ENCODE measurements at regions not wholly inside any gene's neighbourhood (a gene's known extent, or its start where the extent isn't known, plus 50 kb on each side); places are given as distances from the start of the nearest gene placed in this dataset.

DNA sequence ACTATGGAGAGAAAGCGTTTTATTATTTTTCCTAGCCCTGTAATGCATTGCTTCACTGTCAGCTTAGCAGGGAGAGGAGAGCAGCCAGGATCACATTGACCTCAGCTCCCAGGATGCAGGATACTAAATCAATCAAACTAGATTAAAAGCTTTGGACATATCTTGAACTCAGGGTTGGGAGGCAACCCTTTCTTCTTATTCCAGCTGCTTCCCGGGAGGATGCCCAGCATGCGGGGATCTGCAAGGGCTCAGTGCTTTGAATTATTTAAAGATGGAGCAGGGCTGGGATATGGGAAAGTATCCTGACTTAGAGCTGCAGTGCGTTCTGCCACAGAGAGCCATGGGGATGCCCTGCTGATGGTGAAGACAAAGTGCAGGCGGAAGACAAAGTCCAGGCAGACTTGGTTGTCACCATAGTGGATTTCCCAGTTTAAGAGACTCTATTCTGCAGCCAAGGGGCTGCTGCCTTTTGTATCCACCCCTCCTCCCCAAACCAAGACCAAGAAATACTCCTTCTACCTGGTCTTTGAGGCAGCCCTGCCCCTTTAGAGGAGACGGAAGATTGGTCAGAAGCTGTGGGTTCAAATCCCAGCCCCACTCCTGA is 1035.0 kb downstream of the TBC1D22A start:
- no peak for DNase-seq (ENCODE audit: low read depth in 2 of 2, low spot score in 1 of 2)

DNA sequence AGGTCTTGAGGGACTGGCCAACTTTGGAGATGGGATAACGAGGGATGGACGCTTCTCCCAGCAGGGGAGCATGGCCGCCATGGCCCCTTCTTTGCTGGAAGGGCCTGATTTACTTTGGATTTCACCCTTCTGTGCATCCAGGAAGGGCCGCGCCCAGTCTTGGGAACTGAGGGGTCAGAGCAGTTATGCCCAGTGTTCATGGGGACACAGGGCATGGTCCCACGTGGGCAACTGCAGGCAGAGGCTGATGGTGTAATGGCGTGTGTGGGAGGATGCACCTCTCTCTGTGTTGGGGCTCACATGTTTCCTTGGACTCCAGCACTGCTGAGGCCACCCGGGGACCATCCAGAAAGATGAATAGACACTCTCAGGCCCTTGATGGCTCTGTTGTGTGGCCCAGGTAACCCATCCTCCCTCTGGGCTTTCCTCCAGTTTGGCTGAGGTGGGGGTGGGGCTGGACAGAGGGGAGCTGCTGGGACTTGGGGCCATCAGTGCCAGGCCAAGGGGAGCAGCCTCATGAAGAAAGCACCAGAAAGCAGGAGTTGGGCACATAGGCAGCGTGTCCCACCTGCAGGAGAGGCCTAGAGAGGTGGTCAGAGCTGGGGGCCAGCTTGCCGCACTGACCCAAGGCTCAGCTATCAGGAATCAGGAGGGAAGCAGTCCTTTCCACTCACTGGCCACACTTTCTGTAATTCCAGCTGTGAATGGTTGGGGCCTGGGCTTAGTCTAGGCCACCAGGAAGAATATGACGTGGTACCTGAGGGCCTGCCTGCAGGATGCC is 1033.9 kb downstream of the TBC1D22A start:
- no peak for DNase-seq (ENCODE audit: low read depth in 2 of 2, low spot score in 1 of 2)

DNA sequence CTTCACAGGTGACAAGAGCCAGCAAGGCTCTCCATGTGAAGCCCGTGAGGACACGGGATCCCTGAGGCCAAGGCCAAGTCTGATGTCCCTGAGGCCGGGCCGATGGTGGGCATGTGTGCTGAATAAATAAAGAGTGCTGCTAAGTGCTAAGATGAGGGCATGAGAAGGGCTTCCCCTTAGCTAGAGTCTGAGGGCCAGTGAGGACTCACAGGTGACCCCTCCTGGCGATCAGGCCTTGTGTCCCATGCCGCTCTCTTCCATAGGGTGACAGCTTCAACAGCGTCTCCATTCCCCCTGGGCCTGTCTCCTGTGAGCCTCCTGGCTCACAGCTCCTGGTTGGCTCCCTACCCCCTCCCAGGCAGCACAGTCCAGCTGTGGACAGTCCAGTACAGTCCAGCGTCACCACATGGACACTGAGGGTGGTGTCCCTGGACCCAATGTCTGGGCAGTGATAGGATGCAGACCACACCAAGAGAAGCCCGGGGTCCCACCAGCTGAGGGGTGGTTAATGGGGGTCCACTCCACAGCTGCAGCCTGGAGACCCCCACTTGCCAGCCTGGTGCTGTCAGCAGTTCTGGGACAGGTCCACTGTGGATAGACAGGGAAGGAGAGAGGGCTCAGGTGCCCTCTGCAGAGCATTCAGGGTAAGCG is 1033.2 kb downstream of the TBC1D22A start:
- no peak for DNase-seq (ENCODE audit: low read depth in 2 of 2, low spot score in 1 of 2)

DNA sequence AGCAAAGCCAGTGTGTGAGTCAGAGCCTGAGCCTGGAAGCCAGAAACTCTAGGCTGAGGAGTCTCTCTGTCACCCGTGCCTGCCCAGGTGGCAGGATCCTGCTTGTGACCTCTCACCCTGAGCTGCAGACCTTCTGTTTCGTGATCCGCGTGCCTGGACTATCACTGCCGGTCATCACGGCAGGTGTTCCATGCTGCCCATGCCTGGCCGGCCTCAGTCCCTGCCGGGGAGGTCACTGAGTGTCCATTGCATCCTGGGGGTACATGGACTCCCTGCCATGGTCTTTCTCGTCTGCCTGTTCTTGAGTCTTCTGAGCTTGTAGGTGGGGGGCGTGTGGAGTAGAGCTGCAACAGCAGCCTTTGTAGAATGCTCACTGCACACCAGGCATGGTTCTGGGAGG is 1032.4 kb downstream of the TBC1D22A start:
- no peak for DNase-seq (ENCODE audit: low read depth in 2 of 2, low spot score in 1 of 2)

DNA sequence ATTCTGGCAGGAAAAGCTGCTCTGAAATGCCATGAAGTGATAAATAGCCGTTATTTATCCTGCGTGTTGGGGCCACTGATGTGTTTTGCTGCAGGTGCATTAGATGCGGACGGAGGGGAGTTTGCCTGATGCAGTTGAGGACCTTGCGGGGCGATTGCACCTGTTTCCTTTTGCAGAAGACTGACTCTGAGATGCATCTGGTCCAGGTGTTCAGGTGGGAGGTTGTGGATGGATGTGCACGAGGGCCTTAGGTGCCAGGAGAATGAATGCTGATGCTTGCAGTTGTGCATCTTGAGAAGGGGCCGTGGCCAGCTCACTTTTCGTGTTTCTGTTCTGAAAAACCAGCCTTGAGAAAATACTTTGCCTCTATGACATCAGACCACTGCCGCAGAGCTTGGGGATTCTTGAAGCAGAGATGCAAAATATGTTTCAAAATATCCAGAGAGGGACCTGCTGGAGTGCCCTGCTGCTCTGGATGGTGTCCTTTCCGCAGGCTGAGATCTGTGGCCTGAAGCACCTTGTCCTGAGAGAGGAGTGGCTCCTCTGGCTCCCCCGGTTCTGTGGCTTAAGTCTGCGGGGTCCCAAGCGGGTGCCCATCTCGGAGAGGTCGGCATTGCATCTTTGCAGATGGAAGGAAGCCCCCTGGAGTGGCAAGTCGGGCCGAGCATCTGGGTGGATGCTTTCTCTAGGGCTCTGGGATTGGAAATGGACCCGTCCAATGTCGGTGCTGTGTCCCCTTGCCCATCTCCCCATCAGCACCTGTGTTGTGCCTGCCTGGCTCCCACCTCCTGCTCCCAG is 1031.1 kb downstream of the TBC1D22A start:
- no peak for DNase-seq (ENCODE audit: low read depth in 2 of 2, low spot score in 1 of 2)

DNA sequence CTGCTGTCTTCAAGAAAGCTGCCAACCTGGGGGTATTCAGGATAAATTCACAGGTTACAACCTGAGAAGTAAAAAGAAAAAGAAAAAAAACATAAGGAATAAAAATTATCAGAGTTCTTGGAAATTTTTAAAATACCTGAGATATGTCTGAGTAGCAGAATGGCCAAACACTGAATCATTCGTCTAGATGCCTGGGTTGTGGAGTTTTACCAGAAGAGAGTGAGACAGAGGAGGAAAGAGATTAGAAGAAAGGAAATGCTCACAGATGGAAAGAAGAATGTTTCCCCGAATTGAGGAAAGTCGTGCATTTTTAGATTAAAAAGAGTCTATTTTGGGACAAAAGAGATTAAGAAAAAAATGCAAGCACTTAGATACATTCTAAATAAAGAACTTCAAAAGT is 1026.7 kb downstream of the TBC1D22A start:
- no peak for DNase-seq (ENCODE audit: low read depth in 2 of 2, low spot score in 1 of 2)

DNA sequence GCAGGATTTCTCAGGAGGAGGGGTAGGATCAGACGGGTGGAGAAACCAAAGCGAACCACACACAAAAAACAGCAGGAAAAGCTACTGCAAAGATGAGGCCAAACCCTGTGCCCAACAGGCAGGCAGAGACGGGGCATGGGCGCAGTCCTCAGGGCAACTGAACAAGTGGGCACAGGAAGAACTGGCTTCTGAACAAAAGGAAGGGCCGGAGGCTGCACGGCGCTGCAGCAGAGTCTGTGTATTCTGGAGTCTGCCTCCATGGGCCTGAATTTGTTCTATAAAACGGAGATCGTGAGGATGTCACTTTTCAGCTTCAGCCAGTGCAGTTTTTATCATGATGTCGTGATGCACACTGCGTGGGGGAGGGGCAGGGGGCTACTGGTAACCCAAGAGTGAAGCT is 1026.0 kb downstream of the TBC1D22A start:
- no peak for DNase-seq (ENCODE audit: low read depth in 2 of 2, low spot score in 1 of 2)

DNA sequence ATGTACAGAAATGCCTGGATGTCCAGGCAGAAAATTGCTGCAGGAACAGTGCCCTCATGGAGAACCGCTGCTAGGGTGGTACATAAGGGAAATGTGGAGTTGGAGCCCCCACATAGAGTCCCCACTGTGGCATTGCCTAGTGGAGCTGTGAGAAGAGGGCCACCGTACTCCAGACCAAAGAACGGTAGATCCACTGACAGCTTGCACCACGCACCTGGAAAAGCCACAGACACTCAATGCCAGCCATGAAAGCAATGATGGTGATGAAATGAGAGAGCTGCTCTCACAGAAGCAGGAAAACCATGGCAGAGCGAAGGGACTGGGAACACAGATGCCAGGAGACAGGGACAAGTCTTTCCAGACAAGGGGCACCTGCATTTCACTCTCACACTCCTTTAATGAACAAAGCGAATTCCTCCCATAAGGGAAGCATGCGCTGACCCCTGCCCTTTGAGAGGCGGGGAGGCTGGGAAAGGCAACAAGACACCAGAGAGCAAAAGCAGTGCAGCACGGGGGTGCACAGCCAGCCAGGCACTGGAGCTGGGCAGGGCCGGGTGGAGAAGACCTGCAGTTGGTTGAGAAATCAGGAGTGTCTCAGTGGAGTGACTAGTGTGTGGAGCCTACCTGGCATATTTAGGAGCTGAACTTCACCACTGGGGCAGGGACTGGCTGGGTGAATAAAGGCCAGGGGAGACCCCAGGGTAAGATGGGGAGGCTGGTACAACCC is 1025.2 kb downstream of the TBC1D22A start:
- DNase-seq (ENCODE audit: low read depth in 2 of 2, low spot score in 1 of 2): no peak

DNA sequence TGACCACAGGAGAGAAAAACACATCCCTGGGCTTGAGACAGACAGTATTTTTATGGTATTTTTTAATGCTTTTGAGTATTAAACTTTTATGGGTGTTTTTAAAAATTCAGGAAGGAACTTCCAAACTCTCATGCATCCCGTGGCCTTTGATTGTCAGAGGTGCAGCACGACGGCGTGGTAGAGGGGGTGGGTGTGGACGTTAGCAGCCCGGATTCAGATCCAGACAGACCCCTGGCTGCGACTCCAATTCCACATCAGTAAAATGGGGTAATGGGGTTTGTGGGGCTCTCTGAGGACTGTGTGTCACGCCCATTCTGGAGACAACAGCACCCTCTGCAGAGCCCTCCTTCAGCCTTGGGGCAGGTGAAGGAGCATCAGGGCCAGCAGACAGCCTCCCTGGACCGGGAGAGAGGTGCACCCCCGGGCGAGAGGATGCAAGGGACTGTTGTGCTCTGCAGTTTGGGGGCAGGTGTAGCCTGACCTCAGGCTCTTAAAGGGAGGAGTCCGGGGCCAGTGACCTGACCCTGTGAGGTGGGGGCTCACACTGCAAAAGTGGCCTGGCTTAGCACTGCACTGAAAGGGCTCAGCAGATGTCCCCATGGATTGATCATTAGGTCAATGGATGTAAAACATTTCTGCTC is 1024.3 kb downstream of the TBC1D22A start:
- DNase-seq (ENCODE audit: low read depth in 2 of 2, low spot score in 1 of 2): no peak

DNA sequence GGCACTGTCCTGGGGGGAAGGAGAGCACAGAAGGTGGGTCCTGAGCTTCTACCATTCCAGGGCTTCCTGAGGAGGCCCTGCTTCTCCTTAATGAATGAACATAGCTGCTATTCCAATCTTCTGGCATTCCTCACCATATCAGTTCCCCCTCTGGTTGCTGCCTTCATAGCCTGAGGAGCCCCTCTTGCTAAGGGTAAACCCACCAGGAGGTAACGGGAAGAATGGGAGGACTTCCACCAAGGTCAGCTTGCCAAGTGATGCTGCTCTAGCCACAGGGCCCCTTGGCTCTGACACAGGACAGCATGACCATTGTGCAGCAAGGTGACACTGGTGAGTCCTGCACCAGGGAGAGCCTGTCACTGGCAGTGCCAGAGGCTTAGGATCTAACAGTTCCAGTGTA is 1022.5 kb downstream of the TBC1D22A start:
- DNase-seq (ENCODE audit: low read depth in 2 of 2, low spot score in 1 of 2): no peak

DNA sequence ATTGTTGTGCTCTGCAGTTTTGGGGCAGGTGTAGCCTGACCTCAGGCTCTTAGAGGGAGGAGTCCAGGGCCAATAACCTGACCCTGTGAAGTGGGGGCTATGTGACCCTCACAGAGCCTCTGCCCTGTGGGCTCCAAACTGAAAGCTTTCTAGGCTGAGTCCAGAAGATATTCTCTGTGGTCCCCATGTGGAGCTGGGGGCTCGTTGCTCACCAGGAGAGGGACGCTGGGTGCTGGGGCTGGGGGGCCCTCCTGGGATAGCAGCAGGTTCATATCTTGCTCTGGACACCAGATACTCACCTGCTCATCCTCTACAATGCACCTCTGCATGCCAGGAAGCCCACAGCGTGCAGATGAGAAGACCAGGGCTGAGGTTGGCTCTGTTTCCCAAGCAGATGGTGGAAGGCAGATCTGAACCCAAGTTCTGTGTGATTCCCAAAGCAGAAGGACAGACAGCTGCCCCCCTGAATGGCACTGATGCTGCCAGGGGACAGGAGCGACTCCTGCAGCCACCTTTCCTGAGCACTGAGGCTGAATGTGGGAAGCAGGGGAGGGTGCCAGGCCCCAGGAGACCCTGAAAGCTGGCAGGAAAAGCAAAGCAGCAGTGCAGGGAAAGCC is 1022.0 kb downstream of the TBC1D22A start:
- no peak for DNase-seq (ENCODE audit: low read depth in 2 of 2, low spot score in 1 of 2)

DNA sequence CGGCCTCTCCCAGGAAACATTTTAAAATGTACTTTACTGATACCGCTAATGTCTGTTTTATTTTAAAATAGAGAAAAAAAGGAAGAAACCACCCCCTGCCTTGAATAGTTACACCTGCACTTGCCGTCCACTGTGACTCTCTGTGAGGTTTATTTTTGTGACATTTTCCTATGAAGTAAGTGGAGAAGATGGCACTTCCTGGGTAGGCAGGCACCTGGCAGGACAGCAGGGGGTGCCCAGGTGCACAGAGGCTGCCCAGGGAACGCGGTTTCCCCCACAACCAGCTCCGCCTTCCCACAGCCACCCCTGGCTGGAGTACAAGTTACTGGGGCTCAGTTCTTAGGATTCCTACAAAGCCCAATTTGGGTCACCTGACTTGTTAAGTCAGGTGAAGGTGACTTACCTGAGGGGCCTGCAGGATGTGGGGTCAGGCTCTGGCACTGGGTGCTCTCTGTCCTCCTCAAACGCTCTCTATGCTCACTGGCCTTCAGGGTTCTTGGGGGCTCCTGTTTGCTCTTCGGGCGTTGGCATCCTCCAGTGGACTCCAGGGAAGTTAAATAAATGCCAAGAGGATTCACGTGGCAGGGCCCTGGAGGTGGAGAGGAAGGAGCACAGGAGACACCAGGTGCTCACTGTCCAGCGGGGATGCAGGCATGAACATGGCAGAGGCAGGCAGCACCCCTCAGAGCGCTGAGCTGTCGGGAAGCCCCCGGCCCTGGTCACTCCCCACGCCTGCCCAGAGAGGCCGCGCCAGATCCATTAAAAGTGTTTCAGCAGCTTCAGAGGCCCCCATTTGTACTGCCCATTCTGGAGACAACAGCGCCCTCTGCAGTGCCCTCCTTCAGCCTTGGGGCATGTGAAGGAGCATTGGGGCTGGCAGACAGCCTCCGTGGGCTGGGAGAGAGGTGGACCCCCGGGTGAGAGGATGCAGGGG is 1021.2 kb downstream of the TBC1D22A start:
- no peak for DNase-seq (ENCODE audit: low read depth in 2 of 2, low spot score in 1 of 2)

DNA sequence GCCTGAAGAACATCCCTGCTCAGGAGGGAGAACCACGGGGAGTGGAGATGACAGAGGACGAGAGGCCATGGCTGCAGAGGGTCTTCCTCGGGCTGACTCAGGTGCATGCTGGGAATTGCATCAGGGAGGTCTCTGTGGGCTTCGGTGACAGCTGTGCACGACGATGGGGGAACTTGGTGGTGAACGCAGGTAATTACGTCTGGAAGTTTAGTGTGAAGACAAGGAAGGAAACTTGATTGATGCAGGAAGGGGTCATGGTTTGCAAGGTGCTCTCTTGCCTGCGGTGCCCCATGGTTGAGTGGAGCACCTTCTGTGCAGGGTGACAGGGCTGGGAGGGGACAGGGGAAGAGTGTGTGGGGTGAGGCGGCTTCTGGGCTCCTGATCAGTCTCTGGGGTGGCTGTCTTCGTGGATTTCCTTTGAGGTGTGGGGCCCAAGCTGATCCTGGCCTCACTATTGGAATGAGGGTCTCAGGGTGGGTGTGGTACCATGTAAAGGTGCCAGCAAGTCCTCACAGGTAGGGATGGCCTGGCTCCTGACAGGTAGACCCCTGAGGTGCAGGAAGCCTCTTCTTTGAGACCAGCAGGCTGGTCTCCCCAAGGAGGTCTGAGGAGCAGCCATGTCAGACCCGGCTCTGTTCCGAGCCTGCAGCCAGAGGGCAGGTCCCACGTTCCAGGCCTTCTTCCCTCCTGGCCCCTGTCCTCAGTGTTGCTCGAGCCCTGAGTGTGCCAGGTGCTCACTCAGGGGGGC is 1020.1 kb downstream of the TBC1D22A start:
- no peak for DNase-seq (ENCODE audit: low read depth in 2 of 2, low spot score in 1 of 2)

DNA sequence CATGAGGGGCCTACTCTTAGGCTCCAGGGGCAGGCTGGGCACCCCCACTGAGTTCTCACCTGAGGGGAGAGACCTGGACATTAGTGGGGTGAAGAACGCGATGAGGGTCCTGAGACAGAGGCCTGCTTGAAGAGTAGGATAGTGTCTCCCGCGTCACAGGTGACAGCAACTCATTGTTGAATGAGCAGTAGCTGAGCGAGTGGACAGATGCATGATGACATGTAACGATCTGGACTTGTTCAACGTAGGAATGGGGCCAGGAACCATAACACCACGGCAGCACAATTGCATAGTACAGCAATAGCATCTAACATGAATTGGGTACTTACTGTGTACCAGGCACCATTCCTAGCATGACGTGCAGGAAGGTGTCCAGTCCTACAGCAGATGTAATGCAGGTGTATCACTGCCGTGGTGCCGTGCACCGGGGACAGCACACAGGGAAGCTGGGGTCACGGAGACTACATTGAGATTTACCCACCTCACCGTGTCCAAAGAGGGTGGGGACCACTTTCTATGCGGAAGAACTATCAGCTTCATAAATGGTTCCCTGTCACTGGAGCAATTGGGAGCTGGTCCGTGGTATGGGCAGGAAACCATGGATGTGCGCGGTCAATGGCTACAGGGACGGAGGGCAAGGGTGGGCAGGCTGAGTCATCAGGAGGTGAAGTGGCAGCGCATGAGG is 1019.1 kb downstream of the TBC1D22A start:
- no peak for DNase-seq (ENCODE audit: low read depth in 2 of 2, low spot score in 1 of 2)

DNA sequence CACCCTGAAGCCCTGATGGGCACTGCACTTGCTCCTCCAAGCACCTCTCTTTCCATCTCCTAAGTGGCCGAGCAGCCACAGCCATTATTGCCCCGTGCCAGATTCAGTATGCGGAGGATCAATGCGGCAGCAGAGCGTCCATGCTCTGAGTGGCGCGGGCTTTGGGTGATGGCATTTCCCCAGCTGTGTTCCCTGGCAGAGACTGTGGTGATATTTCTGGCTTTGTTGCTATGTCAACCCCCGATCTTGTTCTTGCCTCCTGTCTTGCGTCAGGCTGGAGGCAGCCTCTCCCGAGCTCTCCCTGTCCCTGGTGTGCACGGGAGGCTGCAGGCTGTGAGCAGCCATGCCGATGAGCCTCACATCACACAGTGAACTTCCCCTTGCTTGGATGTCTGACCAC is 1018.6 kb downstream of the TBC1D22A start:
- no peak for DNase-seq (ENCODE audit: low read depth in 2 of 2, low spot score in 1 of 2)

DNA sequence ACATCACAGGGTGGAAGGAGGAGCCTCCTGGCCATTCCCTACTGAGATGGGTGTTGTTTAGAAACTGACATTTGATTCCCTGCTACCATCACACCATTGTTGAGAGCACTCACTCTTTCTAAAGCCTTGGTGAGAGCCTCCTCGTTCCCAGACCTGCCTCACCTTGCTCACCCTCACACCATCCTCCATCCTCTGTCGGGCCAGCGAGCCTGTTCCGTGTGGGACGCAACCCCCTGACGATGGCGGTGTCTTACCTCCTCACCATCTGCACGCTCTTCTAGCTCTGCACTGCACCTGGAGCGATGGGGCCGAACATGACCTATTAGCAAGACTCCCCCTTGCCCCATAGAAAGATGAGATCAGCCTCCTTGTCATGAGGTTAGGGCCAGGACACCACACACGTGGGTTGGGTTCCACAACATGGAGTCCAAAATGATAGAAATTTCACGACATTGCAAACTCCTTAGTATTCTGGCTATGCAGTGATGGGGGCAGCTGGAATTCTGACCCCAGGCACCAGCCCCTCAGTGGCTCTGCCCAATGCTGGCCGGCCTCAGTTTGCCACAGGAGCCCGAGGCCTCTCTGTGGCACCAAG is 1017.9 kb downstream of the TBC1D22A start:
- no peak for DNase-seq (ENCODE audit: low read depth in 2 of 2, low spot score in 1 of 2)

DNA sequence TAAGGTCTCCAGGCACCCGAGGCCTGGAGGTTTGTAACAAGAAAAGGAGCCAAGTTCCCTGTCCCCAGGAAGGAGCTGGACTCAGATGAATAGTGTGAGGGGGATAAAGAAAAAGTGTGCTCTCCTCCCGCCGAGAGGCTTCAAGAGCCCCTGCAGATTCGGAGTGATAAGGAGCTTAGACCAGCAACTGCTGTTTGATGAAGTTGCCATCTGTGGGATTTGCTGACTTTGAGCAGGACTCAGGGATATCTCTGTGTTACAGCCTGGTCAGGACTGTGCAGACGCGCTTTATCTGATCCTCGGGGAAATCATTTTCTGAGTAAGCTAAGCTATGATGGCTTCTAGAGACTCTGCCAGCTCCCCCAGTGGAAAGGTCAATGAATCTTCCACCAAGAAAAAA is 1017.0 kb downstream of the TBC1D22A start:
- no peak for DNase-seq (ENCODE audit: low read depth in 2 of 2, low spot score in 1 of 2)

Data from stimulated activated CD8-positive, alpha-beta memory T cell treated with anti-CD3 and anti-CD28 coated beads, Interleukin-4, amount 100 ng/mL, for 4 hours (primary cell).